Activated T-helper 1 cell treated with anti-CD3 and anti-CD28 coated beads, Interleukin-12 subunit alpha, Interleukin-12 subunit beta, Interleukin-2, Interleukin-4 antibody, amounts not matched to agents 30 ng/mL and 10 ng/mL and 1 ng/mL, durations not matched to agents 14 hours and 24 hours and 36 hours (primary cell): ENCODE measurements at regions not wholly inside any gene's neighbourhood (a gene's known extent, or its start where the extent isn't known, plus 50 kb on each side); places are given as distances from the start of the nearest gene placed in this dataset.

Experiments
- DNase-seq: peaks from one replicate; pipeline ENCODE4 v3.0.0; 2021; ENCODE audit warnings: low spot score
- H3K27ac Mint-ChIP-seq: one replicate; pipeline ENCODE4 v1.8.0; 2021; ENCODE audit warnings: mild to moderate bottlenecking, mixed read lengths
- H3K27me3 Mint-ChIP-seq: one replicate; pipeline ENCODE4 v1.8.0; 2022; ENCODE audit warnings: mild to moderate bottlenecking, moderate library complexity, mixed read lengths; ENCODE audit not compliant: insufficient read depth
- H3K36me3 Mint-ChIP-seq: one replicate; pipeline ENCODE4 v1.8.0; 2021; ENCODE audit warnings: low read depth, mixed read lengths
- H3K4me1 Mint-ChIP-seq: one replicate; pipeline ENCODE4 v1.8.0; 2021; ENCODE audit warnings: low read depth, mixed read lengths
- H3K4me3 Mint-ChIP-seq: one replicate; pipeline ENCODE4 v1.8.0; 2021; ENCODE audit warnings: mild to moderate bottlenecking, moderate library complexity, mixed read lengths
- H3K9me3 Mint-ChIP-seq: one replicate; pipeline ENCODE4 v1.8.0; 2021; ENCODE audit warnings: mixed read lengths
- intact Hi-C: fragments of 100-400 bp; cut with micrococcal nuclease; formaldehyde crosslinking; loops from one replicate; pipeline ENCODE4 v1.15.1; 2024

DNA sequence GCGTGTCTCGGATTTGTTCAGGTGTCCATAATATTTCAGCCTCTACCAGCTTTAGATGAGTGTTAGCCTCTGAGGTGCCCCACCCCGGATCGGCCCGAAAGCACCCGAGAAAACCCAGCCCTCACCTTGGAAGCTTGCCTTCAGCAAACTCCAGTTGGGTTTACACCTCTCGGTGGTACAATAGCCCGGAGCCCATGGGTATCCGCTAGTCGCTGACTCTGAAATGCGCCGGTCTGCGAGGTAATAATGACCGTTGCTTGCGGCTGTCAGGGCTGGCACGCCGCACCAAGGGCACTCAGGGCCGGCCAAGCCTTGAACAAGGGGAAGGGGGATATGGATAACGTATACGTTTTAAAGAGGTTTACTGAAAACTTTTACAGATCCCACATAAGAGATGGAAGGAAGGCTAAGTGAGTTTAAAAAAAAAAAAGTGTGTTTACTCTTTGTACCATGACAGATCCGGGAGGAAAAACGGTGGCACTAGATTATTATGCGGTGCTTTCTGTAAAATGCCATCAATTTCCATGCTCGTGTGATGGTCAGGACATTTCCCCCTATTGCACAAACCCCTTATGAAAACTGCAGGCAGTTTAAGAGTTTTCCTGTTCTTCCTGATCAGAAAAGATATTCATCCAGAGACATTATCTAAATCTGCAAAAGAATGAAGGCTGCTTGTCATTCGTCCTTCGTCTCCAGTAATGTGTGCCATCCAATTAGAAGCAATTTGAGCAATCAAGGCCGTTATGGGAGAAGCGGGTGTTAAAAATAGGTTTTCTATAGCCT, 124.2 kb downstream of the TMEM161B start:
- intact Hi-C loops, result loop anchor here (5.0 kb wide), 5 partner anchors 108 to 877 kb away; partner anchors contain the start of genes CCNH, MEF2C and RASA1
- no peak for DNase-seq
- H3K4me3 Mint-ChIP-seq, result no peak overlapping the region
- no peak overlapping the region for H3K27ac Mint-ChIP-seq
- no peaks in the 10 kb centered on the region for H3K9me3 Mint-ChIP-seq
- no peaks in the 10 kb centered on the region for H3K36me3 Mint-ChIP-seq
- H3K4me1 Mint-ChIP-seq, result peaks cover 24% of the 10 kb centered on the region
- H3K27me3 Mint-ChIP-seq, result peaks cover 49% of the 10 kb centered on the region

- intact Hi-C loops, result loop anchor here (2.0 to 5.0 kb wide), 7 partner anchors 109 to 876 kb away; partner anchors contain the start of genes CCNH, MEF2C and RASA1
- no peak overlapping the region for H3K27ac Mint-ChIP-seq
- H3K4me3 Mint-ChIP-seq, result no peak overlapping the region
- DNase-seq, result no peak
- H3K4me1 Mint-ChIP-seq, result peaks cover 24% of the 10 kb centered on the region
- no peaks in the 10 kb centered on the region for H3K36me3 Mint-ChIP-seq
- no peaks in the 10 kb centered on the region for H3K9me3 Mint-ChIP-seq
- peaks cover 42% of the 10 kb centered on the region for H3K27me3 Mint-ChIP-seq
Observed at GRCh38 chr5:88143693-88144218, 124.9 kb downstream of the TMEM161B start.

DNA sequence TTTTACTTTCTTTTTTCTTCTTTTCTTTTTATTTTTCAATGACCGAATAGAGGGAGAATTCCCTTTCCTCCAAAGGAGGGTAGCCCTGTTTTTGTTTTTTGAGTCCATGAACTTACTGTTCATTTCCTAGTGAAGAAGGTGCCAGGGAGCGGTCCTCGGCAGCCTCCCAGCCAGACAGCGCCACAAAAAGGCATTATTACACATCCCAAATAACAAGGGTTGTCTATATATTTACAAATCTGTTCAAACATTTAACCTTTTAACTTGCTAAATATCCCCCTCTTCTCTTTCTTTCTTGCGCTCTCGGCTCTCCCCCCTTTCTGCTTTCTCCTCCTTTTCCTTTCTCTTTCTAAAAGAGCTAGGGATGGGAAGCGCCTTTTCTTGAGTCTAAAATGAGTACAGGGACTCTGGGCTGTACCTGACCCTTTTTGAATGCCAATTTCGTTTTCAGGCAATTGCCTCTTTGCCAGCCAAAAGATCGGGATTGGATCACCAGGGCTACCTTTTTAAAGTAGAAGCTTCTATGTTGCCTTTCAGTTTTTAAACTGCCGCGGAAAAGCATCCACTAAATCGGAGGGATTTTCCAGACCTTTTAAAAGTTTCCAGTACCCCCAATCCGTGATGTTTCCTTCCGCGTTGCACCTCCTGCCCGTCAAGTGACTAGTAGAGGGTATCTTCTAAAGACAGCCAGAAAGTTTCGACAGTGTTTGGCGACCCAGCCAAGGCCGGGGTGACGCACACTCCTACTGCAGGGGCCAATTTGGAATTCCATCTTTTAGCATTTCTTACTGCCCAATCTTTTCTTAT, 125.6 kb downstream of the TMEM161B start:
- peaks cover 43% of the 10 kb centered on the region for H3K27me3 Mint-ChIP-seq
- H3K36me3 Mint-ChIP-seq, result no peaks in the 10 kb centered on the region
- intact Hi-C loops, result loop anchor here (2.0 to 5.0 kb wide), 7 partner anchors 109 to 876 kb away; partner anchors contain the start of genes CCNH, MEF2C and RASA1
- H3K27ac Mint-ChIP-seq, result no peak overlapping the region
- no peaks in the 10 kb centered on the region for H3K9me3 Mint-ChIP-seq
- H3K4me3 Mint-ChIP-seq, result no peak overlapping the region
- DNase-seq, result no peak
- peaks cover 24% of the 10 kb centered on the region for H3K4me1 Mint-ChIP-seq

GRCh38 chr5:88142636-88142885, 126.1 kb downstream of the TMEM161B start:
- peaks cover 24% of the 10 kb centered on the region for H3K4me1 Mint-ChIP-seq
- no peaks in the 10 kb centered on the region for H3K9me3 Mint-ChIP-seq
- peaks cover 41% of the 10 kb centered on the region for H3K27me3 Mint-ChIP-seq
- intact Hi-C loops, result loop anchor here (2.0 to 5.0 kb wide), 7 partner anchors 110 to 875 kb away; partner anchors contain the start of genes CCNH, MEF2C and RASA1
- H3K36me3 Mint-ChIP-seq, result no peaks in the 10 kb centered on the region
- DNase-seq, result no peak
- H3K27ac Mint-ChIP-seq, result no peak overlapping the region
- H3K4me3 Mint-ChIP-seq, result no peak overlapping the region

DNA sequence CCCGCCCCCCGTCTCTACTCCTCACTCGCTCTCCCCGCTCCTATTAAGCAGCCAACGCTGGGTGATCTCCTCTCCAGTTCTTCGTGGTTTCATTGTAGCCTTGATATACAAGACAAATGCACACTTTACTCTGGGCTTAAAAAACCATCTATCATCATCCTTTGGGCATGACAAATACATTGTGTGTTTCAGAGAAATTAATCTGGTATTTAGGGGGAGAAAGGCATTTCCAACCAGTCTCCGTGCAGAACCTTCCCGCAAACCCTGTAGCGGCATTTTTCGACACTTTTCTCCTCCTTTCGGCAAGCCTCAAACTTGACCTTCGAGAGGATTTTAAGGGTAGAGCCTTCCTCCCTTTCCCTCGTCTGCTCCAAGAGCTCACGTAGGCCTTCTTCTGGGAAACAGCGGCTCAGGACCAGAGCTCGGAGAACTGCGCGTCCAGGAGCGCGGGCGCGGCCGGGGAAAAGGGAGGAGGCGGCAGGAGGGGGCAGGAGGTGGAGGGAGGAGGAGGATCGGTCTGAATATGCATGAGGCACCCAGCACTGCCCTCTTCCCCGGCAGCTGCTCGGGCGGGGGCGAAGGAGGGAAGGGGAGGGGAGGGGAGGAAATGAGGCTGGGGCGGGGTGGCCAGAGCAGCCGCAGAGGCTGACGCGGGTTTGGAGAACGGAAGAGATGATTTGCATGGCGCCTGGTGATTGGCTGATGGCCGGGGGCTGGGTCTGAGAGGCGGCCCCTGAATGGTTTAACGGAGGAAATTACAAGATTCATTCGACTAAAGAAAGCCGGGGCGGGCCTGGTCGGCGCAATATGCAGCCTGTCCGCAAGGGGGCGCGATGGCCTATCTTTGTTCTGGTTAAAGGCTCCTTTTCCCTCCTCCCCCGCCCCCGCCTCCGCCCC, 127.5 kb downstream of the TMEM161B start:
- intact Hi-C loops, result loop anchor here (1.0 to 5.0 kb wide), 8 partner anchors 111 to 874 kb away; partner anchors contain the start of genes CCNH, MEF2C, RASA1 and TMEM161B
- Mint-ChIP-seq H3K9me3 (no peaks in the 10 kb centered on the region), H3K27me3 (peaks cover 32% of the 10 kb centered on the region), H3K36me3 (no peaks in the 10 kb centered on the region), H3K4me1 (peaks cover 24% of the 10 kb centered on the region), H3K4me3 (no peak overlapping the region), H3K27ac (no peak overlapping the region)
- peak; percentile 89 for DNase-seq

GRCh38 chr5:88140396-88140855, 128.2 kb downstream of the TMEM161B start:
- DNase-seq, result no peak
- Mint-ChIP-seq H3K36me3 (no peaks in the 10 kb centered on the region), H3K4me3 (no peak overlapping the region), H3K27ac (no peak overlapping the region), H3K9me3 (no peaks in the 10 kb centered on the region), H3K4me1 (peaks cover 17% of the 10 kb centered on the region), H3K27me3 (peaks cover 25% of the 10 kb centered on the region)
- intact Hi-C loops, result loop anchor here (2.0 to 5.0 kb wide), 6 partner anchors 112 to 873 kb away; partner anchors contain the start of genes CCNH, MEF2C and RASA1

- no peaks in the 10 kb centered on the region for H3K36me3 Mint-ChIP-seq
- H3K27me3 Mint-ChIP-seq, result peaks cover 15% of the 10 kb centered on the region
- H3K9me3 Mint-ChIP-seq, result no peaks in the 10 kb centered on the region
- no peak overlapping the region for H3K4me3 Mint-ChIP-seq
- intact Hi-C loops, result no loop called here
- DNase-seq, result no peak
- no peaks in the 10 kb centered on the region for H3K4me1 Mint-ChIP-seq
- H3K27ac Mint-ChIP-seq, result no peak overlapping the region
Observed at GRCh38 chr5:88130211-88130815, 138.3 kb downstream of the TMEM161B start.

DNA sequence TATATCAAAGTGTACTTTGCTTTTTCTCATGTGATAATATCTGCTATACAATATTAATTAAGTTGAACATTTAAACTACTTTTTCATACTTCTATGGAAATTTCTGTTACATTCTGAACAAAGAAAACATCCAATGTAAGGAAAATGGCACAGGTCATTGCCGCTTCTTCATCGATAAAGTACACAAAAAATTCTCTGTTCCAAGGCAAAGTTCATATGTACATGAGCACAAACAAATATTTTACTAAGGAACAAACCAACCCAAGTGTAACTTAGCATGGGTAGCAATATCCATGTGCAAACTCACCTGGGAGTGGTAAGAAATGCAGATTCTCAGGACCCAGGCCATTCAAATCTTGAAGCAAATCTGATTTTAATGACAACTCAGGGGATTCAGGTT, 139.8 kb downstream of the TMEM161B start:
- H3K27ac Mint-ChIP-seq, result no peak overlapping the region
- no peak for DNase-seq
- no peak overlapping the region for H3K4me3 Mint-ChIP-seq
- no peaks in the 10 kb centered on the region for H3K4me1 Mint-ChIP-seq
- no peaks in the 10 kb centered on the region for H3K36me3 Mint-ChIP-seq
- no peaks in the 10 kb centered on the region for H3K9me3 Mint-ChIP-seq
- intact Hi-C loops, result no loop called here
- H3K27me3 Mint-ChIP-seq, result peaks cover 20% of the 10 kb centered on the region

GRCh38 chr5:88119535-88120125, 149.0 kb downstream of the TMEM161B start:
- DNase-seq, result no peak
- Mint-ChIP-seq H3K4me3 (no peak overlapping the region), H3K36me3 (no peaks in the 10 kb centered on the region), H3K9me3 (no peaks in the 10 kb centered on the region), H3K27me3 (peaks cover 7% of the 10 kb centered on the region), H3K27ac (no peak overlapping the region), H3K4me1 (no peaks in the 10 kb centered on the region)
- intact Hi-C loops, result no loop called here

GRCh38 chr5:88118179-88118578, 150.5 kb downstream of the TMEM161B start:
- Mint-ChIP-seq H3K4me1 (no peaks in the 10 kb centered on the region), H3K36me3 (no peaks in the 10 kb centered on the region)
- intact Hi-C loops, result no loop called here

DNA sequence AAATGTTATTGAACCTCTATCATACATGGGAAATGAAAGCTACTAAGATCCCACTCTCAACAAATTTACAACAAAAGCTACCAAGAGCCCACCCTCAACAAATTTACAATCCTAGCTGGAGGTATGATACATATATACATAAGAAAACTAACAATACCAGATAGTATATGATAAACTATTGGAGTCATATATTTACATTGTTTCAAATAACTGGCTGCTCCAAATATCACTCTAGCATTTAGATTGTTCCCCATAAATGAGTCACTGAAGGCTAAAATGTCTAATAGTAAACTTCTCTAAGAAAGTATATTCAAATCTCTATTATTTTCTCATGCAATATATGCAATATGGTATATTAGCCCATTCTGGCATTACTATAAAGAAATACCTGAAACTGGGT, 151.1 kb downstream of the TMEM161B start:
- Mint-ChIP-seq H3K27me3 (peaks cover 2% of the 10 kb centered on the region), H3K27ac (no peak overlapping the region), H3K9me3 (no peaks in the 10 kb centered on the region), H3K4me3 (no peak overlapping the region), H3K36me3 (no peaks in the 10 kb centered on the region), H3K4me1 (no peaks in the 10 kb centered on the region)
- intact Hi-C loops, result no loop called here
- DNase-seq, result no peak

More at GRCh38 chr5:88118179-88118578, 150.5 kb downstream of the TMEM161B start:
- Mint-ChIP-seq H3K27me3 (peaks cover 4% of the 10 kb centered on the region), H3K27ac (no peak overlapping the region), H3K4me3 (no peak overlapping the region), H3K9me3 (no peaks in the 10 kb centered on the region)
- no peak for DNase-seq
